ENCODE measurements at regions not wholly inside any gene's neighbourhood (a gene's known extent, or its start where the extent isn't known, plus 50 kb on each side); places are given as distances from the start of the nearest gene placed in this dataset.
"Not testable (repeated sequence)": the region's sequence is repeated elsewhere in the genome, so short reads cannot be mapped to it uniquely, and the experiment has no call there.

DNA sequence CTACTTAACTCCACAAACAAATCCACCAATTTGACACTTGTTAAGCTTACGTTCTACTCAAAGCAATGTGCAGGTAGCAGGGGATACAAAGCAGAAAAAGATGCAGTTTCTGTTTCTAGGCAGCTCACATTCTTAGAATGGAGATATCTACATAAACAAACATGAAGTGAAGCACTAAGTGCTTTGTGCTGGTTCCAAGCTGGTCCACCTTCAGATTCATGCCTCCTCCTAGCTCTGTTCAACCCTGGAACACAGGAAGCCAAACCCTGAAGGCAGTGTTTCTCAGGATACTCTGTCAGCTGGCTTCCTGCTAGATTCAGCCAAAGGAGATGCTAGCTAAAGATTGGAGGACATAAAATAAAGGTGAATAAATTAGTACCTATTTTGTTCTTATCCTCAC is 55.3 kb upstream of the NOL4 start:
- DNase-seq (ENCODE audit: low read depth): no peak

- no peak for DNase-seq (ENCODE audit: low read depth)
These were observed 55.9 kb upstream of the NOL4 start for GRCh38 chr18:34280653-34281052.

DNA sequence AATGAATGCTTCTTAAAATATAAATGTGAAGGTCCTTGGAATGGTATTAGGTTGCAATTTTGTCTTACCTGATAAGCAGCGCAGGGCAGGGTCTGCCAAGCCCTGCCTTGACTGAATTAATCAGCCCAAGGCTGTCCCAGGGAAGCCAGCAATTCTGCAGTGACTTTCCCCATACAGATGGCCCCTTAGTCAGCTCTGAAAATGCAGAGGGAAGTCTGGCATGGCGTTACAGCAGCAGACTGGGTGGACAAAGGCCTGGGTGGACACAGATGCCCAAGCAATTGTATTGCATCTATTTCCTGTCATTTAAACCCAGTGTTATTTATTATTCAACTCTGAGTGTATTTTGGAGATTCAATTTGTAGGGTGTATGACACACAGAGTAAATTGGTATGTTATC is 56.6 kb upstream of the NOL4 start:
- DNase-seq (ENCODE audit: low read depth): no peak

- DNase-seq (ENCODE audit: low read depth): no peak
These were observed 57.0 kb upstream of the NOL4 start for GRCh38 chr18:34281722-34282121.

DNA sequence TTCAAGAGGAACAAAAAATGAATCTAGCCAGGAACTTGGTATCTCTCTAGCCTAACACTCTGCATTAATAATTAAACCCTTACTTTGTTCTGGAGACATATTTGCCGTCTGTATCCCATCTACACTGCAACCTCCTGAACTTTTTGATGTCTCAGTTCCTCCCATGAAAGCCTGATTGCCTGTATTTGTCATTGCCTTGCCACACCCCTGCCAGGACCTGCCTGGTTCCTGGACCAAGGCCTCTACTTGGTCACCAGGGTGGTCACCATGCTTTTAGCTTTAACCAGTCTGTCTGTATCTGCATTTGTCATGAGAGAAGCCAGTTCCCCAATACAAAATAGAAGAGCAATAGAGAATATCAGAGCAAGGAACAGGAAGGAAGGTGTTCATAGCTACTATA is 58.8 kb upstream of the NOL4 start:
- DNase-seq (ENCODE audit: low read depth): no peak

GRCh38 chr18:34287825-34288224 is 63.1 kb upstream of the NOL4 start:
- DNase-seq (ENCODE audit: low read depth): no peak

DNA sequence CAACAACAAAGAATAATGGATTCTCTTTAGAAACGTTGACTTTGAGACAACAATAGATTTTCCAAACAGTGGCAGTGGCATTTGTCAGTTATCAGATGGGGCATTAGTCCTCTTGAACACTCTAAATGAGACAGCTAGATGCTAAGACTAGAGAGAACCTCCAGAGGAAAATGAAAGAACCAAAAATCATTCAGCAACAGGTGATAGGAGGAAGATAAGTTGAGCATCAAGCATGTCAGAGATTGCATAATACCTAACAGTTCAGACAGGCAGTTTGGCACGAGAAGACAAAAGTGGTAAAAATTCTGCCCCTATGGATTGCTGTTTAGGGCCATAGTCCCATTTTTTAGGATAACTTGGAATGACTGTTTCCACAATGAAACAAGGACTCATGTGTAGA is 67.9 kb upstream of the NOL4 start:
- no peak for DNase-seq (ENCODE audit: low read depth)

GRCh38 chr18:34297287-34297686 is 72.6 kb upstream of the NOL4 start:
- no peak for DNase-seq (ENCODE audit: low read depth)

GRCh38 chr18:34299828-34300227 is 75.1 kb upstream of the NOL4 start:
- DNase-seq (ENCODE audit: low read depth): no peak

GRCh38 chr18:34311468-34311867 is 86.8 kb upstream of the NOL4 start:
- no peak for DNase-seq (ENCODE audit: low read depth)

DNA sequence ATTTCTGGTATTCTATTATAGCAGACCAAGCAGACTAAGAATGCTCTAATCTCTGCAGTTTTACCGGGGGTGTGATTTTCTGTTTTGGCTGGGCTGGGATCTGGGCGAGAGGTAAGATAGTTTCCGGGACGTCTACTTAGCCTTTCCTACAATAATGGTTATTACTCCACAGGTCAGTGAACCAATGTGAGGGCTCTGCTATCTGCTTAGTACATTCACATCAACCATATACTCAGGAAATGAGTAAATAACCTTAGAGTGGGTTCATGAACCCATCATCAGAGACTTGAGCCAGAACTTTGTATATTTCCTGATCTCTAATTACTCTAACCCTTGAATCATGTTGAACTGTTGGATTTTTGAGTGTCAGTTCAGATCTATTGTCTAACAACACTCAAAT is 90.1 kb upstream of the NOL4 start:
- no peak for DNase-seq (ENCODE audit: low read depth)

- DNase-seq (ENCODE audit: low read depth): no peak
These were observed 91.1 kb upstream of the NOL4 start for GRCh38 chr18:34315591-34316352.

- DNase-seq (ENCODE audit: low read depth): no peak
These were observed 95.6 kb upstream of the NOL4 start for GRCh38 chr18:34320267-34320666.

- DNase-seq (ENCODE audit: low read depth): no peak
These were observed 96.4 kb upstream of the NOL4 start for GRCh38 chr18:34321066-34321465.

DNA sequence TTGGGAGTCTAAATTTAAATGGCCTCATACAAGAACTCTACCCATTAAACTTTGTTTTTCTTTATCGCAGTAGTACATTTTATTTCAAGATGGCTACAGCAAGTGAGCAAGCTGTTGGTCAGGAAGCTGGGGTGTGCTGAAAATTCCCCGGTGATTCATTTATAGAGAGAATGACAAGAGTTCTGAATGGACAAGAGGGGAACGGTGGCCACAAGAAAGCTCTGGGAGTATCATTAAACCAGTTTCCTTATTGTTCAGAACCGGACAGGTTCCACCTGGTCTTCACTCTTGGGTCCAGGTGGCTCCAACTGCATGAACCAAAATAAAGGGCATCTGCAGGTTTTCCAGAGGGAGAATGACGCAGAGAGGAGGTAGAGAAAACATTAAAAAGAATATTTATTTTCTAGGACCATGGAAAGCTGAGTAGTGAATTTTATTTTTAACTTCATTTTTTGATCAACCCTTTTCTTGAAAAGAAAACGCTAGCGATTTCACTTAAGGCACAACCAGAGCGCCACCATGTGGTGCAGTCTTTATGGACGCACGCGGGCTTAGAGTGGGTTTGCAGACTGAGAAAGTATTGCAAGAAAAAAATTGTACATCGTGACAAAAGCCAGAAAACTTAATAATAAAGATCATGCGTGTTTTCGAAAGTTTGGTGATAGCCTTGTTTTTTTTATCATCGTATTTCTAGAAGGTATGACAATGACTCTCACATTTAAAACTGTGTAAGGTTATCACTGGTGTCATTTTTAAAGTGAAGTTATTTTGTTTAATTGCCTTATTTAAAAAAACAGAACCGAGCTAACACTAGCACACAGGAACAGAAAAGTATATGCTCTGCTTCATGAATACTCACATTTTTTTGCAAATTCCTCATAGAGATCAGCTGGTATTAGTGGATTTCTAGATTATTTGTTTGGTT is 97.9 kb upstream of the NOL4 start:
- DNase-seq (ENCODE audit: low read depth): peak; percentile 39

GRCh38 chr18:34329840-34330239 is 105.1 kb upstream of the NOL4 start:
- DNase-seq (ENCODE audit: low read depth): no peak

DNA sequence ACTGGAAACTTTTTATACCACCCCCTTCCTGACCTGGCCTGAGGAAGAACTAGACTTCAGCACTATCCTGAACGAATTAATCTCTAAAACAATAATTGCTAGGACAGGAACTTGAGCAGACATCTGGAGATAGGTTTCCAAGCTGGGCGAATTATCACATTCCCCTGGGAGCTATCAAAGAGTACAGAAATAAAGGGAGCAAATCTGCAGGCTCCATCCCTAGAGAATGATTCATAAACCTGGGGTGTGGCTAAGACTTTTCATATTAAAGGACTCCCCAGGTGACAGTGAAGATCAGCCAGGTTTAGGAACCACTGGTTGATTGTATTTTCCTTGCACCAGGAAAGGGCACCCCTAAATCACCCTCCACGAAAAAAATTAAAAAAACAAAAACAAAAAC is 105.6 kb upstream of the NOL4 start:
- no peak for DNase-seq (ENCODE audit: low read depth)

- not testable (repeated sequence) for DNase-seq (ENCODE audit: low read depth)
These were observed 106.2 kb upstream of the NOL4 start for GRCh38 chr18:34330907-34331306.

DNA sequence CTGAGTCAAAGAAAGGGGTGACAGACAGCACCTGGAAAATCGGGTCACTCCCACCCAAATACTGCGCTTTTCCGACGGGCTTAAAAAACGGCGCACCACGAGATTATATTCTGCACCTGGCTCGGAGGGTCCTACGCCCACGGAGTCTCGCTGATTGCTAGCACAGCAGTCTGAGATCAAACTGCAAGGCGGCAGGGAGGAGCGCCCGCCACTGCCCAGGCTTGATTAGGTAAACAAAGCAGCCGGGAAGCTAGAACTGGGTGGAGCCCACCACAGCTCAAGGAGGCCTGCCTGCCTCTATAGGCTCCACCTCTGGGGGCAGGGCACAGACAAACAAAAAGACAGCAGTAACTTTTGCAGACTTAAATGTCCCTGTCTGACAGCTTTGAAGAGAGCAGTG is 106.6 kb upstream of the NOL4 start:
- DNase-seq (ENCODE audit: low read depth): not testable (repeated sequence)

- no peak for DNase-seq (ENCODE audit: low read depth)
These were observed 114.4 kb upstream of the NOL4 start for GRCh38 chr18:34339155-34339554.

GRCh38 chr18:34342960-34343359 is 118.2 kb upstream of the NOL4 start:
- DNase-seq (ENCODE audit: low read depth): peak; percentile 1

DNA sequence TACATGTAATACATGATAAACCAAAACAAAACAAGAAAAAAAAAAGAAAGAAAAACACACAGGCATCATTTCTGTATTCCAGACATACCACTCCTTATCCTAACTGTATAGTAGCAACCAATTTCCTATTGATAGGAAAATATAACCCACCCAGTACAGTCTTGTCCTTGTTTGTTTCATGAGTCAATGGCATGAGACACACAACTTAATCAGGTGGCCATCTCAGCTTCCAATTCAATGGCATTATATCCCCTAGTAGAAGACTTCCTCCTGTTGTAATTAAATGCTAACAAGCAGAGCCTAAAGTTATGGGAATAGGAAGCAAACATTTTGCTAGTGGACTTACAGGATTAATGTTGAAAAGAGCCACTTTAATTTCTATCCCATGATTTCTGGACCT is 121.0 kb upstream of the NOL4 start:
- DNase-seq (ENCODE audit: low read depth): no peak

GRCh38 chr18:34350778-34351177 is 126.1 kb upstream of the NOL4 start:
- DNase-seq (ENCODE audit: low read depth): no peak

Data from fibroblast of the conjunctiva (primary cell).